ENCODE measurements at regions not wholly inside any gene's neighbourhood (a gene's known extent, or its start where the extent isn't known, plus 50 kb on each side); places are given as distances from the start of the nearest gene placed in this dataset.

- no peak for DNase-seq
Observed at GRCh38 chr5:135134691-135135381, 100.8 kb upstream of the PITX1 start.

GRCh38 chr5:135133698-135134515 lies 99.9 kb upstream of the PITX1 start:
- no peak for DNase-seq

DNA sequence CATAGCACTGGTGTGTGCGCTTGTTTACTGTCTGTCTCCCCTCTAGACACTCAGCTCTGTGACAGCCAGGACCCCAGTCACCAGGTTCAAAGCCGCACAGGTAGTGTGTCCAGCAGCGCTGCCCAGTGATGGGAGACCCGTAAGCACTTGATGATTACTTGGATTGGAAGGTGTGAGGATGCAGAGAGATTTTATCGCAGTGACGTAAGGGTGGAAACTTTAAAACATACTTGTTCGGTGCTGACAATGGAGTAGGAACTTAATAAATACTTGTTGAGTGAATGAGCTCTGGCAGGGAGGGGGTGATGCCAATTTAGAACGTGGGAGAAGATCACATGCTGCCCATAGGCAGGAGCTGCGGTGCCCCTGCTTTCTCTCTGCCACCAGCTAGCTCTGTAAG lies 99.2 kb upstream of the PITX1 start:
- DNase-seq = no peak

DNA sequence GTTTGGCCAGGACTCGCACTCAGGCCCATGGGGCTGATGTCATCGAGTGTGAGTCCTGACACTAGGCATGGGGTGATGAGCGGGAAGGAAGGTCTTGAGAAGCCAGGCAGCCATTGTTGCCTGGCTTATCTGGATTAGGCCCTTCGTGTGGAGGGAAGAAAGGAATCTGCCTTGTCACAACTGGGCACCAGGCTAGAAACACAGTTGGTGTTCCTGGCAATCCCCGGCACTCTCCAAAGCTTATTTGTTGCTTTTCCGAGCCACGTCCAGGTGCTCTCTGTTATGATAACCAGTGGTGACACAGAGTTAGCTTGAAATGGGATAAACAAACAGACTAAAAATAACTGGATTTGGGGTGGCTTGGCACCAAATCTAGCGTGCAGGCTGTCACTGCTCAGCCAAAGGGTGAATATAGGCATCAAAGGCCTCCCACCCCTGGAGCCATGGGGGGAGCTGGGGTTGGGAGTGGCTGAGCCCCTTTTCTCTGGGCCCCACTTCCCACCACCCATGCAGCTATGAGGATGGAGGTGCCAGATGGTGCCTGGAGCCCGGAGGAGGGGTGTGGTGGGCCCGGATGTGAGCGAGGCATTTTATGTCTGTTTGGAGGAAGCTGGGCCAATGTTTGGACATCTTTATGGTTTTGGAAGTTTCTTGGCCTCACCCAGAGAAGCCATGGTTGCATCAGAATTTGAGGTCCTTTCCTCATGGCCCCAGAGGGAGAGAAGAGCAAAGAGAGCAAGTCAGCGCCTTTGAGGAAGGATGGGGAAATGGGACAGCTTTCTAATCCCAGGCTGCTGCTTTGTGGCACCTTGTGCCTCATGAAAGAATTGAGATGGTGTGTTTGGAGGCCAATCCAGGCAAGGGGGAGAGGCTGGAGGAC lies 98.0 kb upstream of the PITX1 start:
- no peak for DNase-seq

GRCh38 chr5:135130261-135131215 lies 96.5 kb upstream of the PITX1 start:
- DNase-seq = no peak

DNA sequence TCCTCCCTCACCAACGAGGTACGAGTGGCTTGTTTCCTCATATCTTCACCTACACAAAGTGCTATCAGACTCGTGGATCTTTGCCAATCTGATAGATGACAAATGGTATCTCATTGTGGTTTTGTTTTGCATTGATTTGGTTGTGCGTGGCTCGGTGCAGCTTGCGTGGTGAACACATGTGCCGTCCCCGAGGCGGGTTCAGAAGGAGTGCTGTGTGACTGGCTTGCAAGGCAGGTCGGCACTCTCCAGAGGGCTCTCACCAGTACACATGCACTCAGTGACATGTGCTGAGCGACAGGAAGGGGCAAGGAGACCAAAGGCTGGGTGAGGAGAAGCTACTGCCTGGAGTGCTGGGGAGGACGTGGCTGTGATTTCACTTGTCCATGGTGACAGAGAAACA lies 95.3 kb upstream of the PITX1 start:
- DNase-seq = no peak

DNA sequence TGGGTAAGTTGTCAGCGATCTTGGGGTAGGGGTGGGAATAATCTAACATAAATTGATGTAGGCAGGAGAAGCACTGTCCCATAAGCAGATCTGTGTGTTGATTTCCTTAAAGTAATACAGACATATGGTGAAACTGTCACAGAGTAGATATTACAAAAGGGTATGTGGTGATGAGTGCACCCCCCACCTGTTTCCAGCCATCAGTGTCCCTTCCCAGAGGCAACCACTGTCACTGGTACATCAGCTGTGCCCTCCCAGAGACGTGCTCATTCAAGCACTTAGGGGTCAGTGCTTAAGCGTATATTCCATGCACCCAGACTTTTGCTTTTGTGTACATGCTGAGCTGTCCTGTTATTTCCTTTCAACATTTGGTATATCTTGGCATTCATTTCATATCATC lies 94.3 kb upstream of the PITX1 start:
- no peak for DNase-seq

DNA sequence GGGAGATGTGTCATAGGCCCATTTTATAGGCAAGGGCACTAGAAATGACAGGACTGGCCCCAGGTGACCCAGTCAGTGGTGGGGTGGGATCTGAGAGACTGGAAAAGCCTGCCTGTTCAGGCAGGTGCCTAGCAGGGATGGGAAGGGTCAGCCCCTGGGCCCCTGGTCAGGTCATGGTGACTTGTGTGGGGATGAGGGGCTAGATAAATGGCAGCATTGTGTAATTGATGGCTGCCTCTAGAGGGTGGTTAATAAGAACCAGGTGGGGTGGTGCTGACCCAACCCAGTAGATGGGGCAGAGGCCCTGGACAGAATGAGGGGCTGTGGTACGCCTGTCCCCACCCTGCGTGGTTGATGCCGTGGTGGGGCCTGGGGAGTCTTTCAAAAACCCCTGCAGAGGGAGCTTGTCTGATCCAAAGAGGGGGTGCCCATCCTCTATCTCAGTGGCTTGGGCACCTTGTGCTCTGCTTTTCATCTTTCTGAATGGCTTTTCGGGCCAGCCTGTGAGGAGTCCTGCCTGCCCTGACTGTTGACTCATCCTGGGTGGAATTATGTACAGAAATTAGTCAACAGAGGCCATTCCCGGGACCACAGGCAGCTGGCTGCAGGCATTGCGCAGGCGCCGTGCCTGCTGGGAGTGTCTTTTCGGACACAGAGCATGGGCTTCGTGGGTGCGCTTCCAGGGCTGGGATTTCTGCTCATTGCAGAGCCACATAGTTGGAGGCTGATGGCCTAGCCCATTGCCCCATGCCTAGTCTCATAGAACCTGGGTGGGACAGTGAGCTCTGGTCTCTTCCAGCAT lies 93.6 kb upstream of the PITX1 start:
- no peak for DNase-seq

DNA sequence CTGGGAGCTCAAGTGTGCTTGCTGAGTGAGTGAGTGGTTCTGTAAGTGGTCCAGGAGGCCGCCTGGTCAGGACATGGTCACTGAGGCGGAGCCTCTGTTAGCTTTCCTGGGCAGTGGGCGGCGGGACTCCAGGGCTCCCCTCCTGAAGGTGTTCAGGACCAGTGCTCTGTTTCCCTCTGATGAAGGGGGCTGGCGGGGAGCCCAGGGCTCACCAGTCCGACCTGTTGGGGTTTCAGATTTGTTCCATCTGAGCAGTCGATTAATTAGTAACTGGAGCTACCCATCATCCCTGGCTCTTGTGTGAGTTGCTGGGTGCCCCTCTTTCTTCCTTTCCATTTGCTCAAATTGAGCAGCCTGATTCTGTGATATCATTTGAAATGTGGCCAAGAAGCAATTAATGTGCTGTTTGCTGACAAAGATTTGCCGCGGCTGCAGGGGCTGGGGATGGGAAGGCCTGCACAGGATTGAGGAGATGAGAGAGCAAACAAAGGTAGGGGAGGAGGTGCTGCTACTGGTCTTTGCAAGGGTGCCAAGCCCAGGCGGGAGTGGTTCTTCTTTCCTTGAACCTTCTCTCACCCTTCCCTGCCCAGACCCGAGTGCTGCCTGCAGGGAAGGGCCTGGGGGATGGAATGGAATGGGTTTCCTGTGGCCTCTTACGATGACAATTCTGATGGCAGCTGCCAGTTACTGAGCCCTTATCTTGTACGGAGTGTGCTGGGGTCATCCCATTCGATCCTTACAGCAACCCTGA lies 92.8 kb upstream of the PITX1 start:
- DNase-seq = no peak

GRCh38 chr5:135124724-135125123 lies 90.7 kb upstream of the PITX1 start:
- DNase-seq = no peak

GRCh38 chr5:135124128-135124527 lies 90.1 kb upstream of the PITX1 start:
- DNase-seq = no peak

DNA sequence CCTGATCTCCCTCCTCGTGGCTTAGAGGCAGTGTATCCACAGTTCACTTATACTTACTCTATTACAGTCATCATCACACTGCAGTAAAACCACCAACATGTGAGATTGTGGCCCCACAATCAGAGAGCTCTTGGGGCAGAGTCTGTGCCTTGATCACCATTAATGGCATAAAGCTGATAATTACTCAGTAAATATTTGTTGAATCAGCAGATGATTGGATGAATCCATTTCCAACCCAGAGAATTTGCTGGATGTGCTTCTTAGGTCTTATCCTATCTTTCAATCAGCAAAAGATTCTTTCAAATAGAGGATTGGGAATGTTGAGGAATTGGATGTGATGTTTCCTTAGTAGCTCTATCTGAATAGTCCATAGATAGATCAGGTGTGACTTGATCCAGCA lies 88.8 kb upstream of the PITX1 start:
- DNase-seq = no peak

DNA sequence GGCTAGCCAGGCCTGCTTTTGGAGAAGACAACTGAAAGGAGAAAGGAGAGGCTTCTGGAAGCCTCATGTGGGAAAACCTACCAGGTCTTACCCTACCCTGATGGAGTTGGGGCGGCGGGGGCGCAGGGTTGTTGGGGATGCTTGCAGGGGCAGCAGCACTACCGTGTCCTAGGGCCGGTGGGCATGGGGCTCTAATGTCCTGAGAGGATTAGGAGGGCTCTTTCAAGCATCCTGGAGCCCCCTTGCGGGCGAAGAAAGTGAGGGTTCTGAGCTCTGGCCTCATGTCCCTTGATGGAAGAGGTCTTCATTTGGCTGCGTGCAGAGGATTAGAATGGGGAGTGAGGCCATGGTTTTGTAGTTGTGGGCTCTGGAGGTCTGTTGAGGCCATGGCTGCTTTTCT lies 86.9 kb upstream of the PITX1 start:
- DNase-seq = no peak

GRCh38 chr5:135119481-135119880 lies 85.5 kb upstream of the PITX1 start:
- no peak for DNase-seq

- DNase-seq = no peak
Observed at GRCh38 chr5:135117590-135117989, 83.6 kb upstream of the PITX1 start.

- DNase-seq = no peak
Observed at GRCh38 chr5:135116160-135116561, 82.1 kb upstream of the PITX1 start.

GRCh38 chr5:135115591-135115990 lies 81.6 kb upstream of the PITX1 start:
- no peak for DNase-seq

- no peak for DNase-seq
Observed at GRCh38 chr5:135114759-135115158, 80.7 kb upstream of the PITX1 start.

- DNase-seq = no peak
Observed at GRCh38 chr5:135112008-135112725, 78.1 kb upstream of the PITX1 start.

Data from activated naive CD4-positive, alpha-beta T cell treated with anti-CD3 and anti-CD28 coated beads, Interleukin-2, amount 50 U/mL, for 16 hours (primary cell).